ENCODE measurements at regions not wholly inside any gene's neighbourhood (a gene's known extent, or its start where the extent isn't known, plus 50 kb on each side); places are given as distances from the start of the nearest gene placed in this dataset.

DNA sequence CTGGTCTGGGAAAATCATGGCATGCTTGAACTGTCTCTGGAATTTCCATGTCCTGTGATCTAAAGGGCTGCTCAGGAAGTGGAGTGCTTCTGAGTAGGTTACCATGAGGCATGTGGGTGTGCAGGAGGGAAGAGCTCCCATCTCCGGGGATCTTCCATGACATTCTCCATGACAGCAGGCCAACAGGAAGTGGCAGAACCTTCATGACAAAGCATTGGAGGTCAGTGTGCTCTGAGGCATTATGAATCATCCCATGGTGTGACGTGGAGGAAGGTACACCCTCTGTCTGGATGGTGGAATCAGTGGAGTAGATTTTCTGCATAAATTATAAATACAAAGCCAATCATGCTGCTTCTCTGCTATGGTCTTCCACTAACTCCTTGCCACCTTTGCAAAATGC, 139.6 kb upstream of the E2F8 start:
- Histone ChIP-seq H3K27me3 (ENCODE audit: control insufficient read depth in 2 of 2, insufficient read depth in 2 of 2, low read length in 2 of 2) (peaks cover 3 to 4% of the 10 kb centered on the region in 2 donors), H3K27ac (ENCODE audit: low read depth in 2 of 2, low read length in 2 of 2) (no peak overlapping the region), H3K9ac (ENCODE audit: low read depth in 1 of 2, low read length in 2 of 2) (no peak overlapping the region)

DNA sequence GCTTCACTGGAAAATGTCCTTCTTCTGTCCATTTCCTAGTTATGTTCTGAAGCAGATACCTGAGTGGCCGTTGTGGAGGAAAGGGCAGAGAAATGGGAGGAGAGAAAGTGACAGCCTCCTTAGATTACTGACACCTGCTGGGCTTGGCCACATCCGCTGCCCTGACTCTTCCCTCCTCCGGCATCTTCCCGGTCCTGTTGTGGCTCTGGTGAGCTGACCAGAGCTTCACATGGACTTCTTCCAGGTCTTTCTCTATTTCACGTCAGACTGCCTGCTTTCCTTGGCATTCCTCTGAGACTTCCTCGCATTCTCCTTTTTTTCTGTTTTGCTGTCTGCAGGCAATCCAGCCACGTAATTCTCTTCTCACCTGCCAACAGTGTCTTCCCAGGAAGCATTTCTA, 138.7 kb upstream of the E2F8 start:
- H3K27ac ChIP-seq (ENCODE audit: low read depth in 2 of 2, low read length in 2 of 2) = no peak overlapping the region
- H3K4me3 ChIP-seq (ENCODE audit: low read length in 2 of 2) = no peak overlapping the region
- peaks cover 3 to 4% of the 10 kb centered on the region in 2 donors for H3K27me3 ChIP-seq (ENCODE audit: control insufficient read depth in 2 of 2, insufficient read depth in 2 of 2, low read length in 2 of 2)
- no peaks in the 10 kb centered on the region for H3K36me3 ChIP-seq (ENCODE audit: control insufficient read depth in 2 of 2, insufficient read depth in 2 of 2, low read length in 2 of 2)
- H3K9ac ChIP-seq (ENCODE audit: low read depth in 1 of 2, low read length in 2 of 2) = no peak overlapping the region
- no peaks in the 10 kb centered on the region for H3K4me1 ChIP-seq (ENCODE audit: control insufficient read depth in 2 of 2, insufficient read depth in 2 of 2, low read length in 2 of 2)
- H3K9me3 ChIP-seq (ENCODE audit: control insufficient read depth in 2 of 2, low read length in 2 of 2) = no peaks in the 10 kb centered on the region

More for the DNA sequence above, 139.6 kb upstream of the E2F8 start:
- Histone ChIP-seq H3K36me3 (ENCODE audit: control insufficient read depth in 2 of 2, insufficient read depth in 2 of 2, low read length in 2 of 2) (no peaks in the 10 kb centered on the region), H3K9me3 (ENCODE audit: control insufficient read depth in 2 of 2, low read length in 2 of 2) (no peaks in the 10 kb centered on the region), H3K4me3 (ENCODE audit: low read length in 2 of 2) (no peak overlapping the region), H3K4me1 (ENCODE audit: control insufficient read depth in 2 of 2, insufficient read depth in 2 of 2, low read length in 2 of 2) (no peaks in the 10 kb centered on the region)

DNA sequence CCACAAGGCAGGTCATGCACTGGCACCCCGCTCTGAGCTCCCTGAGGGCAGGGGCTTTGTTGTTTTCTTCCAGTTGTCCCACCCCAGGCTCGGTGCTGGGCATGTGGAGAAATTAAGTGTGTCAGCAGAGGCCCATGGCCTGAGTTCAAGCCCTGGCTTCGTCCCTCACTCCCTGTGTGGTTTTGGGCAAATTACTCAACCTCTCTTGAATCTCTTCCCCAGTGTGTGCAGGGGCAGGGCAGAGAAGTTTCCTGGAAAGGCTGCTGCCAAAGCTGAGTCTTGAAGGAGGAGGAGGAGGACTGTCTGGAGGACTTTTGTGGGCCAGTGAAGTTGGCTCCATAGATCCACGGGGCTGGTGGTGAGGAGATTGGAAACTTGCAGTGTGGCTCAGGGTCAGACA, 138.1 kb upstream of the E2F8 start:
- Histone ChIP-seq H3K9ac (ENCODE audit: low read depth in 1 of 2, low read length in 2 of 2) (no peak overlapping the region), H3K36me3 (ENCODE audit: control insufficient read depth in 2 of 2, insufficient read depth in 2 of 2, low read length in 2 of 2) (no peaks in the 10 kb centered on the region), H3K27me3 (ENCODE audit: control insufficient read depth in 2 of 2, insufficient read depth in 2 of 2, low read length in 2 of 2) (peaks cover 3 to 4% of the 10 kb centered on the region in 2 donors), H3K4me1 (ENCODE audit: control insufficient read depth in 2 of 2, insufficient read depth in 2 of 2, low read length in 2 of 2) (no peaks in the 10 kb centered on the region), H3K27ac (ENCODE audit: low read depth in 2 of 2, low read length in 2 of 2) (no peak overlapping the region), H3K4me3 (ENCODE audit: low read length in 2 of 2) (no peak overlapping the region), H3K9me3 (ENCODE audit: control insufficient read depth in 2 of 2, low read length in 2 of 2) (no peaks in the 10 kb centered on the region)

DNA sequence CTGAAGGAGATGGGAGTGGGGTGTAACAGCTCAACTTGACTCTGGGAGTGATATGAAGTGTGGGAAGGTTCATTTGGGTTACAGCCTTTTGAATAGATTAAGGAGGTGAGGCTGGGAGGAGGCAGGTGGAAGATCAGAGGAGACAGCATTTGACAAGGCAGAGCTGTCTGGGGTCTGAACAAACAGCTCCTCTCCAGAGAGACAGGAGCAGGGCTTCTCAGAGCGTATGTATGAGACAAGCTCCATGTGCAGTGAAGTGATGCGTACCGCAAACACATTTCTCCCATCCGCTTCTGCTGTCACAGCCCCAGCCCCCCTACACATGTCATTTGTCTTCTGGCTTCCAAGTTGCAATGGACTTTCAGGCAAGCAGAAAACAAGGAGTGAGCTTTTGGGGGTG, 137.1 kb upstream of the E2F8 start:
- H3K27me3 ChIP-seq (ENCODE audit: control insufficient read depth in 2 of 2, insufficient read depth in 2 of 2, low read length in 2 of 2) = peaks cover 3 to 4% of the 10 kb centered on the region in 2 donors
- H3K36me3 ChIP-seq (ENCODE audit: control insufficient read depth in 2 of 2, insufficient read depth in 2 of 2, low read length in 2 of 2) = no peaks in the 10 kb centered on the region
- no peak overlapping the region for H3K4me3 ChIP-seq (ENCODE audit: low read length in 2 of 2)
- H3K4me1 ChIP-seq (ENCODE audit: control insufficient read depth in 2 of 2, insufficient read depth in 2 of 2, low read length in 2 of 2) = no peaks in the 10 kb centered on the region
- no peak overlapping the region for H3K9ac ChIP-seq (ENCODE audit: low read depth in 1 of 2, low read length in 2 of 2)
- no peaks in the 10 kb centered on the region for H3K9me3 ChIP-seq (ENCODE audit: control insufficient read depth in 2 of 2, low read length in 2 of 2)
- H3K27ac ChIP-seq (ENCODE audit: low read depth in 2 of 2, low read length in 2 of 2) = no peak overlapping the region

DNA sequence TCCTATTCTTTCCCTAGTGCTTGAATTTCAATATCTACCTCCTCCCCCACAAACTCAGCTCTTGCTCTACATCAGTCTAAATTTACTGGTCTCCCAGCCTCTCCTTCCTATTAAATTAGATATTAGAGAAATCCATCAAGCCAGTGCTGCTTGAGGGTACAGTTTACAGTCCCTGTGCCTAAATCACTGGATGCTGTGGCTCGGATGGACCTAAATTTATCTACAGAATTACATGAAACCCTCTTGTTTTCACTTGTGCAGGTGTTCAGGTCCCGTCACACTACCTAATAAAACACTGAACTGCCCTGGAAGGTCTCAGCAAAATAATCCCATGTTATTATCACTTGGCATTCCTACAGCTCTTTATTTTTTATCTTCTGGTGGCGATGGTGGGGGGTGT, 134.7 kb upstream of the E2F8 start:
- Histone ChIP-seq H3K27ac (ENCODE audit: low read depth in 2 of 2, low read length in 2 of 2) (no peak overlapping the region), H3K9ac (ENCODE audit: low read depth in 1 of 2, low read length in 2 of 2) (no peak overlapping the region), H3K4me3 (ENCODE audit: low read length in 2 of 2) (no peak overlapping the region), H3K4me1 (ENCODE audit: control insufficient read depth in 2 of 2, insufficient read depth in 2 of 2, low read length in 2 of 2) (no peaks in the 10 kb centered on the region), H3K9me3 (ENCODE audit: control insufficient read depth in 2 of 2, low read length in 2 of 2) (no peaks in the 10 kb centered on the region), H3K36me3 (ENCODE audit: control insufficient read depth in 2 of 2, insufficient read depth in 2 of 2, low read length in 2 of 2) (no peaks in the 10 kb centered on the region), H3K27me3 (ENCODE audit: control insufficient read depth in 2 of 2, insufficient read depth in 2 of 2, low read length in 2 of 2) (peaks cover 0 to 3% of the 10 kb centered on the region in 2 donors)

DNA sequence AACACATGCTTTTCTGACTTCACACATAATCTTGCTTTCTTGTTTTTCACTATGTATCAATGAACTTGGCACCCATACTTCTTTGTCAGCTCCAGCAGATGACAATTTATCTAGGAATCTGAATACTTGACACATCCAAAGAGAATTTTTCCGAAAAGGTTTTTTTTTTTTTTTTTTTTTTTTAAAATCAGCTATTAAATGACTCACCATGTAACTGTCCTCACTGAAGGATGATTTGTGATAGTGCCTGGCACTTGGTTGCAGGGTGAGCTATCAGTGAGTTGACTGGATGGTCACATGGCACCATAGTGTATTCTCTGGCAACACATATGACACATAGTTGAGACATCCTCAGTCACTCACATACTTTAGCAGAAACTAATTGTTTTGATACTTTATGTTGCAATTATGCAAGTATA, 133.4 kb upstream of the E2F8 start:
- Histone ChIP-seq H3K9me3 (ENCODE audit: control insufficient read depth in 2 of 2, low read length in 2 of 2) (no peaks in the 10 kb centered on the region), H3K4me1 (ENCODE audit: control insufficient read depth in 2 of 2, insufficient read depth in 2 of 2, low read length in 2 of 2) (no peaks in the 10 kb centered on the region), H3K27ac (ENCODE audit: low read depth in 2 of 2, low read length in 2 of 2) (no peak overlapping the region), H3K4me3 (ENCODE audit: low read length in 2 of 2) (no peak overlapping the region), H3K27me3 (ENCODE audit: control insufficient read depth in 2 of 2, insufficient read depth in 2 of 2, low read length in 2 of 2) (no peaks in the 10 kb centered on the region), H3K36me3 (ENCODE audit: control insufficient read depth in 2 of 2, insufficient read depth in 2 of 2, low read length in 2 of 2) (no peaks in the 10 kb centered on the region), H3K9ac (ENCODE audit: low read depth in 1 of 2, low read length in 2 of 2) (no peak overlapping the region)

DNA sequence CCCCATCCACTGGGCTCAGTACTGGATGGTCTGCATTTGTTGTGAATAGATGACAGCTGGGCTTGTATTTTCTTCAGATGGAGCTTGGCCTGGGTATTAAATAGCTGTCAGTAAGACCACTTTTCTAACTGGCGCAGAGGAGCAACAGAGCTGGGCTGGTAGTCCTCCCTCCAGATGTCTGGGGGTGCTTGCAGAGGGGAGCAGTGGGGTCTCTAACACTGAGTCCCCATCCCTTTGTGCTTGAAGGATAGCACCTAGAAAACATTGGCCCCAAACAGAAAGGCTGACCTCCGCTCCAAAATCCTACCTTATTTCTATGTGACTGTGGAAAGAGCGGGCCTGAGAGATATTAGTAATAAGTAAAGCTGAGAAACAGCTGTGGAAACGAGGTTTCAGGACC, 131.6 kb upstream of the E2F8 start:
- no peaks in the 10 kb centered on the region for H3K9me3 ChIP-seq (ENCODE audit: control insufficient read depth in 2 of 2, low read length in 2 of 2)
- no peaks in the 10 kb centered on the region for H3K36me3 ChIP-seq (ENCODE audit: control insufficient read depth in 2 of 2, insufficient read depth in 2 of 2, low read length in 2 of 2)
- H3K27ac ChIP-seq (ENCODE audit: low read depth in 2 of 2, low read length in 2 of 2) = no peak overlapping the region
- no peaks in the 10 kb centered on the region for H3K4me1 ChIP-seq (ENCODE audit: control insufficient read depth in 2 of 2, insufficient read depth in 2 of 2, low read length in 2 of 2)
- no peak overlapping the region for H3K9ac ChIP-seq (ENCODE audit: low read depth in 1 of 2, low read length in 2 of 2)
- H3K27me3 ChIP-seq (ENCODE audit: control insufficient read depth in 2 of 2, insufficient read depth in 2 of 2, low read length in 2 of 2) = no peaks in the 10 kb centered on the region
- H3K4me3 ChIP-seq (ENCODE audit: low read length in 2 of 2) = no peak overlapping the region

DNA sequence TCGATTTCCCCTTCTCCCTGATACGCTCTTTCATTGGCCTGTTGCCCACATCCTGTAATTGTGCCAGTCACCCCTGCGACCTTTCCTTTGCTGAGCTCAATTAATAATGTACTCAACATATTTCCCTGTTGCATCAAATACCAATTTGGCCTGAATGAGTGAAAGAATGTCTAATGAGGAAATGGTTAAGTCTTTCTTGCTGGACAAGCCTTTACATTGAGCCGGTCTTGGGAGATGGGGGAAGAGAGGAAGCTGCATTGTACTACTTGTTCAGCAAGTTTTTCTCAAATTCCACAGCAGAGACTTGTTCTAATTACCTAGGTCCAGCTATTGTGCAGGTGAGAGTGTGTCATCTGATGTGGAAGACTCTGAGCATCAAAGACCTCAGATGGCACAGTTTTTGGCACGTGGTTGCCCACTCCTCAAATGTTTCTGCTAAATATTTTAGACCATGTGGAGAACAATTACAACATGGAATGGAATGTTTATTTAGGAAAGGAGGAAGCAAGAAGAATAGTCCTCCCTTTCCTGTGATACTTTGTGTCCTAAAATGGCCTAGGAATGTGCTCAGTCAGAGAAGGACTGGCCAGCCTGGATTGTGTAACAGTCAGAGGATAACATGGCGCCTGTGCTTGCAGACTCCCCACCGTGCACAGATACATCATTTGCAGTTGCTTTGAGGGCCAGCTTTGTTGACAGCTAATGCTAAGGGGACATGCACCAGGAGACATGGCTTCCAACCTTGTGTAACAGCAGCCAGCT, 129.5 kb upstream of the E2F8 start:
- no peaks in the 10 kb centered on the region for H3K4me1 ChIP-seq (ENCODE audit: control insufficient read depth in 2 of 2, insufficient read depth in 2 of 2, low read length in 2 of 2)
- no peak overlapping the region for H3K4me3 ChIP-seq (ENCODE audit: low read length in 2 of 2)
- no peaks in the 10 kb centered on the region for H3K9me3 ChIP-seq (ENCODE audit: control insufficient read depth in 2 of 2, low read length in 2 of 2)
- no peaks in the 10 kb centered on the region for H3K36me3 ChIP-seq (ENCODE audit: control insufficient read depth in 2 of 2, insufficient read depth in 2 of 2, low read length in 2 of 2)
- no peak overlapping the region for H3K9ac ChIP-seq (ENCODE audit: low read depth in 1 of 2, low read length in 2 of 2)
- H3K27ac ChIP-seq (ENCODE audit: low read depth in 2 of 2, low read length in 2 of 2) = peak overlapping the region in 1 of 2 donors; percentile 47
- no peaks in the 10 kb centered on the region for H3K27me3 ChIP-seq (ENCODE audit: control insufficient read depth in 2 of 2, insufficient read depth in 2 of 2, low read length in 2 of 2)

DNA sequence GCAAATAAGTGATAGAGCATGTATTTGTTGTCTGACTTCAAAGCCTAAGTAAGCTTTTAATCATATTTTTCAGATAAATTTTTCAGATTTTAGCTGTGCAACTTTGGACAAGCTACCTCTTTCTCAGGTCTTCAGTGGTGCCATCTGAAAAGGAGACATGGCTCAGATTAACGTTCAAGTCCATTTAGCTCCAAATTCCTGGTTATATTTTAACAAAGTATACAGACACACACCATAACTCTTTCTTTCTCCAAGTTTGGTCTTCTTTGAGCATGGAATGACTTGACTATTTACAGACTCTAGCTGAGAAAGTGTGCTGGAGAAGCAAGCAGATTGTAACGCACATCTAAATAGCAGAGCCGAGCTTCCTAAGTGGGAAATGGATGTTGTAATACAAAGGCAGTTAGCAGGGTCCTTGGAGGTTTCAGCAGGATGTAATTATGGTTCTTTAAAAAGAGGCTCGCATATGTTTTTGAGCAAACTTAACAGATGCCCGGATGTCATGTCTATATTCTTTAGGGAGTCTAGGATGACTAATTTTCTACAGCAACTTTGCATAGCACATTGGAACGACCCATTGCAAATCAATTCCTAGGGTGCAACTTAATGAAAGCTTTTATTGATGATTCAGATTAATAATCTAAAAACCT, 128.1 kb upstream of the E2F8 start:
- H3K27ac ChIP-seq (ENCODE audit: low read depth in 2 of 2, low read length in 2 of 2) = no peak overlapping the region

DNA sequence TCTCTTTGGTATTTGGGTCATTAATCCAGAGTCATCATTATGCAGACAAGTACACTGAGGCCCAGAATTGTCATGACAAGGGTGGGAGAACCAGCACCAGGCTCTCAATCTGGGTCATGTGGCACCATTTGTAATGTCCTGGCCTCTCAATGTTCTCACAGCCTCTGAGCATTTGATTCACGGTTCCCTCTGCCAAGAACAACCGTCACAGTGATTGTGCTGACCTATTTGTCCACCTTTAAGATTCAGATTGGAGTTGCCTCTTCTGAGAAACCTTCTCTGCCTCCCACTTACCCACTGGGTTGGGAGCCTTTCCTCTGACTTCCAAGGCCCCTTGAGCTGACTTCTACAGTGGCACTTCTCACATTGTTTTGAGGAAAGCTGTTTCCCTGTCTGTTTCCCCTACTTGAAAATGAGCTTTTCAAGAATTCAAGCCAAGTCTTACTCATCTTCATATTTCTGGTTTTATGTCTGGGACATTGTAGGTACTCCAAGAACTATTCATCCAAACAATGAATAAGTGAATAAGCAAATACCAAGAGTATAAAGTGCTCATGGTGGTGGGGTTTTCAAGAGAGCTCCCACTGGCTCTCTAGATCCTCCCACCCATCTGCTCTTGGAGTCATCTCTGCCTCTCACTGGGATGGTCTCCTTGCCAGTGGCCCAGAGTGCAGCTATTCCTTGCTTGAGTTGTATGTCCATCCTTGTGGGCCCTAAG, 126.4 kb upstream of the E2F8 start:
- H3K9me3 ChIP-seq (ENCODE audit: control insufficient read depth in 2 of 2, low read length in 2 of 2) = no peaks in the 10 kb centered on the region
- H3K36me3 ChIP-seq (ENCODE audit: control insufficient read depth in 2 of 2, insufficient read depth in 2 of 2, low read length in 2 of 2) = no peaks in the 10 kb centered on the region
- H3K4me3 ChIP-seq (ENCODE audit: low read length in 2 of 2) = no peak overlapping the region
- no peaks in the 10 kb centered on the region for H3K4me1 ChIP-seq (ENCODE audit: control insufficient read depth in 2 of 2, insufficient read depth in 2 of 2, low read length in 2 of 2)
- H3K27me3 ChIP-seq (ENCODE audit: control insufficient read depth in 2 of 2, insufficient read depth in 2 of 2, low read length in 2 of 2) = no peaks in the 10 kb centered on the region
- no peak overlapping the region for H3K27ac ChIP-seq (ENCODE audit: low read depth in 2 of 2, low read length in 2 of 2)
- H3K9ac ChIP-seq (ENCODE audit: low read depth in 1 of 2, low read length in 2 of 2) = no peak overlapping the region

More for the DNA sequence above, 128.1 kb upstream of the E2F8 start:
- no peaks in the 10 kb centered on the region for H3K36me3 ChIP-seq (ENCODE audit: control insufficient read depth in 2 of 2, insufficient read depth in 2 of 2, low read length in 2 of 2)
- H3K9me3 ChIP-seq (ENCODE audit: control insufficient read depth in 2 of 2, low read length in 2 of 2) = no peaks in the 10 kb centered on the region
- H3K9ac ChIP-seq (ENCODE audit: low read depth in 1 of 2, low read length in 2 of 2) = no peak overlapping the region
- no peaks in the 10 kb centered on the region for H3K4me1 ChIP-seq (ENCODE audit: control insufficient read depth in 2 of 2, insufficient read depth in 2 of 2, low read length in 2 of 2)
- no peak overlapping the region for H3K4me3 ChIP-seq (ENCODE audit: low read length in 2 of 2)
- no peaks in the 10 kb centered on the region for H3K27me3 ChIP-seq (ENCODE audit: control insufficient read depth in 2 of 2, insufficient read depth in 2 of 2, low read length in 2 of 2)
